ENCODE measurements at regions not wholly inside any gene's neighbourhood (a gene's known extent, or its start where the extent isn't known, plus 50 kb on each side); places are given as distances from the start of the nearest gene placed in this dataset.

GRCh38 chr4:74878323-74878722 is 54.6 kb upstream of the PARM1 start:
- DNase-seq, result no peak

GRCh38 chr4:74875451-74875850 is 57.5 kb upstream of the PARM1 start:
- DNase-seq, result no peak

- peak in 2 of 5 experiments; percentile 13 to 64 for DNase-seq
Observed at GRCh38 chr4:74874753-74875367, 58.1 kb upstream of the PARM1 start.

GRCh38 chr4:74873545-74874301 is 59.2 kb upstream of the PARM1 start:
- DNase-seq, result no peak

GRCh38 chr4:74858921-74859562 is 64.7 kb upstream of the BTC start:
- DNase-seq, result no peak

- DNase-seq, result no peak
Observed at GRCh38 chr4:74855879-74856278, 61.6 kb upstream of the BTC start.

GRCh38 chr4:74848774-74849173 is 54.5 kb upstream of the BTC start:
- DNase-seq, result no peak

GRCh38 chr4:74845834-74846233 is 51.5 kb upstream of the BTC start:
- DNase-seq, result no peak

All from T-helper 2 cell (primary cell).